GM23248 (cell line): ENCODE measurements at regions not wholly inside any gene's neighbourhood (a gene's known extent, or its start where the extent isn't known, plus 50 kb on each side); places are given as distances from the start of the nearest gene placed in this dataset.

Experiments used
- DNase-seq: peaks from one replicate; pipeline ENCODE4 v3.0.0-alpha.2; 2015
- H2AFZ ChIP-seq: fragments of 200-600 bp; sonication (generic); 2 replicates; pipeline ENCODE4 v1.6.1; 2016; ENCODE audit warnings: antibody characterized with exemption
- H3F3A ChIP-seq: fragments of 200-600 bp; sonication (generic); 2 replicates; pipeline ENCODE4 v1.6.1; 2016; ENCODE audit warnings: mild to moderate bottlenecking, antibody characterized with exemption, mixed run types; ENCODE audit not compliant: insufficient read depth
- H3K27ac ChIP-seq: fragments of 200-600 bp; sonication (generic); 2 replicates; pipeline ENCODE4 v1.5.1; 2016; ENCODE audit warnings: mild to moderate bottlenecking
- H3K27me3 ChIP-seq: fragments of 200-600 bp; sonication (generic); replicated peaks from 2 replicates; pipeline ENCODE4 v1.6.1; 2016; ENCODE audit warnings: mild to moderate bottlenecking; ENCODE audit not compliant: insufficient read depth
- H3K36me3 ChIP-seq: fragments of 200-600 bp; sonication (generic); 2 replicates; pipeline ENCODE4 v1.6.1; 2016; ENCODE audit warnings: low read depth, mild to moderate bottlenecking
- H3K4me1 ChIP-seq: fragments of 200-600 bp; sonication (generic); 2 replicates; pipeline ENCODE4 v1.6.1; 2016; ENCODE audit warnings: mild to moderate bottlenecking; ENCODE audit not compliant: insufficient read depth
- H3K4me2 ChIP-seq: fragments of 200-600 bp; sonication (generic); one replicate; pipeline ENCODE4 v1.6.1; 2016; ENCODE audit warnings: mild to moderate bottlenecking; ENCODE audit not compliant: unreplicated experiment
- H3K4me3 ChIP-seq: fragments of 200-600 bp; sonication (generic); 2 replicates; pipeline ENCODE4 v1.5.1; 2016; ENCODE audit warnings: mild to moderate bottlenecking
- H3K79me2 ChIP-seq: fragments of 200-600 bp; sonication (generic); 2 replicates; pipeline ENCODE4 v1.6.1; 2016; ENCODE audit warnings: mild to moderate bottlenecking; ENCODE audit not compliant: insufficient read depth
- H3K9ac ChIP-seq: fragments of 200-600 bp; sonication (generic); 2 replicates; pipeline ENCODE4 v1.6.1; 2016; ENCODE audit warnings: mild to moderate bottlenecking
- H3K9me2 ChIP-seq: fragments of 200-600 bp; sonication (generic); 2 replicates; pipeline ENCODE4 v1.6.1; 2016; ENCODE audit warnings: mixed run types, mild to moderate bottlenecking, moderate library complexity; ENCODE audit not compliant: insufficient read depth
- H3K9me3 ChIP-seq: fragments of 200-600 bp; sonication (generic); one replicate; pipeline ENCODE4 v1.6.1; 2017; ENCODE audit warnings: low read depth
- H4K20me1 ChIP-seq: fragments of 200-600 bp; sonication (generic); 2 replicates; pipeline ENCODE4 v1.6.0; 2016; ENCODE audit not compliant: insufficient read depth
- EZH2 ChIP-seq: fragments of 200-600 bp; sonication (generic); IDR thresholded peaks from 2 replicates; pipeline ENCODE4 v1.6.1; 2018; ENCODE audit warnings: antibody characterized with exemption, mild to moderate bottlenecking; ENCODE audit not compliant: insufficient read depth, poor library complexity, severe bottlenecking
- EZH2phosphoT487 ChIP-seq: fragments of 200-600 bp; sonication (generic); IDR thresholded peaks from 2 replicates; pipeline ENCODE4 v1.6.1; 2018; ENCODE audit warnings: antibody characterized with exemption, moderate library complexity, mild to moderate bottlenecking, low read depth; ENCODE audit not compliant: insufficient read depth
- whole genome bisulfite sequencing, 2 experiments: methylation state at CpG; one replicate each; pipeline ENCODE4 v1.1.6; 2015 to 2017; ENCODE audit warnings: low lambda C conversion rate in 2 of 2, low coverage in 1 of 2; ENCODE audit errors: missing lambda C conversion rate in 2 of 2; 5-methylcytosine and 5-hydroxymethylcytosine counted together
- in situ Hi-C: fragments of 300-500 bp; cut with MboI; formaldehyde crosslinking; loops from 2 replicates; pipeline ENCODE4 v1.15.0; 2020

GRCh38 chr2:126995621-126996377, 97.1 kb downstream of the TEX51 start:
- no peak overlapping the region for H3K4me2 ChIP-seq
- no peaks in the 10 kb centered on the region for H3K4me1 ChIP-seq
- H3K36me3 ChIP-seq: no peaks in the 10 kb centered on the region
- peaks cover 12% of the 10 kb centered on the region; the same call in 1 of the 2 replicates for H3K27me3 ChIP-seq
- no peaks in the 10 kb centered on the region for H3K79me2 ChIP-seq
- H3K9ac ChIP-seq: no peak overlapping the region
- in situ Hi-C loops: no loop called here
- no peaks in the 10 kb centered on the region for H3K9me2 ChIP-seq
- no peak overlapping the region for H2AFZ ChIP-seq
- no peaks in the 10 kb centered on the region for H3F3A ChIP-seq
- no peaks in the 10 kb centered on the region for H3K9me3 ChIP-seq
- no peaks in the 10 kb centered on the region for H4K20me1 ChIP-seq
- WGBS, 2 experiments: 42 to 45% methylated on average over 5 of the region's 5 CpGs
- H3K4me3 ChIP-seq: no peak overlapping the region
- H3K27ac ChIP-seq: no peak overlapping the region
- DNase-seq: no peak
- no peak for TF ChIP-seq EZH2
- no peak for TF ChIP-seq EZH2phosphoT487

- in situ Hi-C loops: no loop called here
Measured at GRCh38 chr2:126996378-126996699, 97.6 kb downstream of the TEX51 start.

More at GRCh38 chr2:126996378-126996699, 97.6 kb downstream of the TEX51 start:
- no peaks in the 10 kb centered on the region for H3K4me1 ChIP-seq
- H3K27me3 ChIP-seq: peaks cover 7% of the 10 kb centered on the region; the same call in 1 of the 2 replicates
- H2AFZ ChIP-seq: no peak overlapping the region
- TF ChIP-seq EZH2phosphoT487 (no peak), EZH2 (no peak)
- H3K79me2 ChIP-seq: no peaks in the 10 kb centered on the region
- no peak overlapping the region for H3K4me3 ChIP-seq
- no peaks in the 10 kb centered on the region for H3K36me3 ChIP-seq
- H3K9me3 ChIP-seq: no peaks in the 10 kb centered on the region
- H3K9ac ChIP-seq: no peak overlapping the region
- H3K27ac ChIP-seq: no peak overlapping the region
- WGBS, 2 experiments: 88 to 89% methylated on average over 1 of the region's 1 CpG
- H3K4me2 ChIP-seq: no peak overlapping the region
- no peaks in the 10 kb centered on the region for H3K9me2 ChIP-seq
- no peaks in the 10 kb centered on the region for H4K20me1 ChIP-seq
- no peak for DNase-seq
- no peaks in the 10 kb centered on the region for H3F3A ChIP-seq
